Suprapubic skin (tissue), 4 donors: ENCODE measurements at regions not wholly inside any gene's neighbourhood (a gene's known extent, or its start where the extent isn't known, plus 50 kb on each side); places are given as distances from the start of the nearest gene placed in this dataset.

Experiments
- EP300 ChIP-seq: sonication (generic); formaldehyde crosslinking; IDR thresholded peaks from one replicate; pipeline ENCODE4 v1.6.1; 2017; ENCODE audit warnings: antibody characterized with exemption
- POLR2A ChIP-seq, 2 donors: fragments of 450-650 bp; IDR thresholded peaks; one replicate each; pipeline ENCODE4 v1.6.1; 2017; ENCODE audit warnings: antibody characterized with exemption in 2 of 2, mild to moderate bottlenecking in 2 of 2, moderate library complexity in 2 of 2
- POLR2AphosphoS5 ChIP-seq, 3 donors: sonication (generic); formaldehyde crosslinking; IDR thresholded peaks; one replicate each; pipeline ENCODE4 v1.6.1; 2017; ENCODE audit warnings: antibody characterized with exemption in 3 of 3
- TF ChIP-seq, protein P1 (sequence below), 2 donors: fragments of 200-600 bp in 1 of 2; fragments of 450-650 bp in 1 of 2; sonication (generic) in 1 of 2; IDR thresholded peaks; one replicate each; pipeline ENCODE4 v1.5.1; 2016 to 2019; ENCODE audit warnings: antibody characterized with exemption in 2 of 2, mild to moderate bottlenecking in 1 of 2, moderate library complexity in 1 of 2

GRCh38 chr15:89017370-89018066 is 70.7 kb upstream of the ABHD2 start:
- TF ChIP-seq POLR2A (IDR thresholded peaks at IDR 0.05) (no peak), EP300 (peak; percentile 12), POLR2AphosphoS5 (IDR thresholded peaks at IDR 0.05) (peak in 1 of 3 donors; percentile 58)
- TF ChIP-seq, protein P1, sequence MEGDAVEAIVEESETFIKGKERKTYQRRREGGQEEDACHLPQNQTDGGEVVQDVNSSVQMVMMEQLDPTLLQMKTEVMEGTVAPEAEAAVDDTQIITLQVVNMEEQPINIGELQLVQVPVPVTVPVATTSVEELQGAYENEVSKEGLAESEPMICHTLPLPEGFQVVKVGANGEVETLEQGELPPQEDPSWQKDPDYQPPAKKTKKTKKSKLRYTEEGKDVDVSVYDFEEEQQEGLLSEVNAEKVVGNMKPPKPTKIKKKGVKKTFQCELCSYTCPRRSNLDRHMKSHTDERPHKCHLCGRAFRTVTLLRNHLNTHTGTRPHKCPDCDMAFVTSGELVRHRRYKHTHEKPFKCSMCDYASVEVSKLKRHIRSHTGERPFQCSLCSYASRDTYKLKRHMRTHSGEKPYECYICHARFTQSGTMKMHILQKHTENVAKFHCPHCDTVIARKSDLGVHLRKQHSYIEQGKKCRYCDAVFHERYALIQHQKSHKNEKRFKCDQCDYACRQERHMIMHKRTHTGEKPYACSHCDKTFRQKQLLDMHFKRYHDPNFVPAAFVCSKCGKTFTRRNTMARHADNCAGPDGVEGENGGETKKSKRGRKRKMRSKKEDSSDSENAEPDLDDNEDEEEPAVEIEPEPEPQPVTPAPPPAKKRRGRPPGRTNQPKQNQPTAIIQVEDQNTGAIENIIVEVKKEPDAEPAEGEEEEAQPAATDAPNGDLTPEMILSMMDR (IDR thresholded peaks at IDR 0.05) = peak; percentile 43 to 78
